ENCODE measurements at regions not wholly inside any gene's neighbourhood (a gene's known extent, or its start where the extent isn't known, plus 50 kb on each side); places are given as distances from the start of the nearest gene placed in this dataset.

- no TSS peak for BruUV-seq (replicated peaks)
- no peak for DNase-seq
- no peaks in the 10 kb centered on the region for H3K27me3 Mint-ChIP-seq (ENCODE audit: unreplicated experiment)
- CTCF ChIA-PET = no interaction called here
- H3K4me1 Mint-ChIP-seq (ENCODE audit: low read depth, unreplicated experiment) = no peaks in the 10 kb centered on the region
- H3K4me3 Mint-ChIP-seq (ENCODE audit: low read depth, unreplicated experiment) = no peak overlapping the region
- intact Hi-C loops (cut with micrococcal nuclease; ENCODE audit: unreplicated experiment) = no loop called here
- no peaks in the 10 kb centered on the region for H3K9me3 Mint-ChIP-seq (ENCODE audit: low read depth, unreplicated experiment)
- H3K36me3 Mint-ChIP-seq (ENCODE audit: insufficient read depth, unreplicated experiment) = no peaks in the 10 kb centered on the region
- H3K27ac Mint-ChIP-seq (ENCODE audit: unreplicated experiment) = no peak overlapping the region
- TF ChIP-seq CTCF (IDR thresholded peaks at IDR 0.05; ENCODE audit: unreplicated experiment) = no peak
Observed at GRCh38 chr5:97967292-97967691, 784.2 kb upstream of the RIOK2 start.

- no peaks in the 10 kb centered on the region for H3K27me3 Mint-ChIP-seq (ENCODE audit: unreplicated experiment)
- H3K9me3 Mint-ChIP-seq (ENCODE audit: low read depth, unreplicated experiment) = no peaks in the 10 kb centered on the region
- no peak overlapping the region for H3K27ac Mint-ChIP-seq (ENCODE audit: unreplicated experiment)
- DNase-seq = no peak
- no peak for TF ChIP-seq CTCF (IDR thresholded peaks at IDR 0.05; ENCODE audit: unreplicated experiment)
- no peaks in the 10 kb centered on the region for H3K4me1 Mint-ChIP-seq (ENCODE audit: low read depth, unreplicated experiment)
- intact Hi-C loops (cut with micrococcal nuclease; ENCODE audit: unreplicated experiment) = no loop called here
- H3K4me3 Mint-ChIP-seq (ENCODE audit: low read depth, unreplicated experiment) = no peak overlapping the region
- CTCF ChIA-PET = no interaction called here
- H3K36me3 Mint-ChIP-seq (ENCODE audit: insufficient read depth, unreplicated experiment) = no peaks in the 10 kb centered on the region
- no TSS peak for BruUV-seq (replicated peaks)
Observed at GRCh38 chr5:97968346-97968745, 785.3 kb upstream of the RIOK2 start.

GRCh38 chr5:97979740-97980139, 793.7 kb upstream of the RGMB start:
- CTCF ChIA-PET = no interaction called here
- intact Hi-C loops (cut with micrococcal nuclease; ENCODE audit: unreplicated experiment) = no loop called here
- no peak for TF ChIP-seq CTCF (IDR thresholded peaks at IDR 0.05; ENCODE audit: unreplicated experiment)
- Mint-ChIP-seq H3K4me1 (ENCODE audit: low read depth, unreplicated experiment) (no peaks in the 10 kb centered on the region), H3K4me3 (ENCODE audit: low read depth, unreplicated experiment) (no peak overlapping the region), H3K27me3 (ENCODE audit: unreplicated experiment) (no peaks in the 10 kb centered on the region), H3K9me3 (ENCODE audit: low read depth, unreplicated experiment) (peaks cover 2% of the 10 kb centered on the region), H3K36me3 (ENCODE audit: insufficient read depth, unreplicated experiment) (no peaks in the 10 kb centered on the region), H3K27ac (ENCODE audit: unreplicated experiment) (no peak overlapping the region)
- no peak for DNase-seq
- BruUV-seq (replicated peaks) = no TSS peak

GRCh38 chr5:97980291-97980690, 793.2 kb upstream of the RGMB start:
- no peak for DNase-seq
- Mint-ChIP-seq H3K36me3 (ENCODE audit: insufficient read depth, unreplicated experiment) (no peaks in the 10 kb centered on the region), H3K27ac (ENCODE audit: unreplicated experiment) (no peak overlapping the region), H3K9me3 (ENCODE audit: low read depth, unreplicated experiment) (peaks cover 2% of the 10 kb centered on the region), H3K4me1 (ENCODE audit: low read depth, unreplicated experiment) (no peaks in the 10 kb centered on the region), H3K4me3 (ENCODE audit: low read depth, unreplicated experiment) (no peak overlapping the region), H3K27me3 (ENCODE audit: unreplicated experiment) (no peaks in the 10 kb centered on the region)
- BruUV-seq (replicated peaks) = no TSS peak
- no peak for TF ChIP-seq CTCF (IDR thresholded peaks at IDR 0.05; ENCODE audit: unreplicated experiment)
- intact Hi-C loops (cut with micrococcal nuclease; ENCODE audit: unreplicated experiment) = no loop called here
- CTCF ChIA-PET = no interaction called here

GRCh38 chr5:97986069-97986468, 787.4 kb upstream of the RGMB start:
- DNase-seq = no peak
- Mint-ChIP-seq H3K27ac (ENCODE audit: unreplicated experiment) (no peak overlapping the region), H3K27me3 (ENCODE audit: unreplicated experiment) (no peaks in the 10 kb centered on the region), H3K4me3 (ENCODE audit: low read depth, unreplicated experiment) (no peak overlapping the region), H3K4me1 (ENCODE audit: low read depth, unreplicated experiment) (peaks cover 8% of the 10 kb centered on the region), H3K36me3 (ENCODE audit: insufficient read depth, unreplicated experiment) (no peaks in the 10 kb centered on the region), H3K9me3 (ENCODE audit: low read depth, unreplicated experiment) (peaks cover 2% of the 10 kb centered on the region)
- no peak for TF ChIP-seq CTCF (IDR thresholded peaks at IDR 0.05; ENCODE audit: unreplicated experiment)
- BruUV-seq (replicated peaks) = no TSS peak
- intact Hi-C loops (cut with micrococcal nuclease; ENCODE audit: unreplicated experiment) = no loop called here
- CTCF ChIA-PET = no interaction called here
